Testis (tissue), 2 donors: ENCODE measurements at regions not wholly inside any gene's neighbourhood (a gene's known extent, or its start where the extent isn't known, plus 50 kb on each side); places are given as distances from the start of the nearest gene placed in this dataset.

ENCODE experiments used
- CTCF ChIP-seq, 3 experiments: fragments of 450-650 bp in 2 of 3; fragments of 200-600 bp in 1 of 3; sonication (generic) in 1 of 3; IDR thresholded peaks; one replicate each; pipeline ENCODE4 v1.5.1; 2016 to 2019; ENCODE audit warnings: antibody characterized with exemption in 3 of 3, mild to moderate bottlenecking in 2 of 3, moderate library complexity in 1 of 3
- POLR2A ChIP-seq: fragments of 450-650 bp; IDR thresholded peaks from one replicate; pipeline ENCODE4 v1.6.1; 2017; ENCODE audit warnings: antibody characterized with exemption, mild to moderate bottlenecking, moderate library complexity

GRCh38 chrX:10296576-10296975, 139.8 kb downstream of the CLCN4 start:
- TF ChIP-seq POLR2A (no peak), CTCF (IDR thresholded peaks at IDR 0.05) (no peak)
